GM19438 (cell line): ENCODE measurements at regions not wholly inside any gene's neighbourhood (a gene's known extent, or its start where the extent isn't known, plus 50 kb on each side); places are given as distances from the start of the nearest gene placed in this dataset.

Experiments
- ATAC-seq: cut with Tn5 transposase; IDR thresholded peaks from one replicate; pipeline ENCODE4 v1.9.1; 2021; ENCODE audit warnings: low read depth; ENCODE audit not compliant: unreplicated experiment

- no peak for ATAC-seq
These were observed 607.4 kb upstream of the FAM241A start for GRCh38 chr4:111537871-111538270.

- ATAC-seq = no peak
These were observed 604.6 kb upstream of the FAM241A start for GRCh38 chr4:111540671-111541070.

GRCh38 chr4:111542056-111542455, 603.2 kb upstream of the FAM241A start:
- ATAC-seq = no peak

GRCh38 chr4:111546881-111547280, 598.4 kb upstream of the FAM241A start:
- no peak for ATAC-seq

GRCh38 chr4:111556141-111556781, 589.0 kb upstream of the FAM241A start:
- ATAC-seq = no peak

- ATAC-seq = no peak
These were observed 588.4 kb upstream of the FAM241A start for GRCh38 chr4:111556851-111557250.

- ATAC-seq = no peak
These were observed 582.4 kb upstream of the FAM241A start for GRCh38 chr4:111562826-111563225.

- ATAC-seq = no peak
These were observed 572.8 kb upstream of the FAM241A start for GRCh38 chr4:111572470-111572869.

GRCh38 chr4:111573386-111573785, 571.9 kb upstream of the FAM241A start:
- no peak for ATAC-seq

GRCh38 chr4:111579767-111580166, 565.5 kb upstream of the FAM241A start:
- no peak for ATAC-seq

- no peak for ATAC-seq
These were observed 549.8 kb upstream of the FAM241A start for GRCh38 chr4:111595456-111595855.

- no peak for ATAC-seq
These were observed 548.8 kb upstream of the FAM241A start for GRCh38 chr4:111596491-111596890.

GRCh38 chr4:111601671-111602070, 543.6 kb upstream of the FAM241A start:
- no peak for ATAC-seq

- ATAC-seq = no peak
These were observed 542.4 kb upstream of the FAM241A start for GRCh38 chr4:111602848-111603247.

- no peak for ATAC-seq
These were observed 540.1 kb upstream of the FAM241A start for GRCh38 chr4:111605111-111605510.

GRCh38 chr4:111610681-111611080, 534.6 kb upstream of the FAM241A start:
- ATAC-seq = no peak

- no peak for ATAC-seq
These were observed 526.3 kb upstream of the FAM241A start for GRCh38 chr4:111618908-111619307.

- ATAC-seq = no peak
These were observed 516.8 kb upstream of the FAM241A start for GRCh38 chr4:111628437-111628836.

- no peak for ATAC-seq
These were observed 514.5 kb upstream of the FAM241A start for GRCh38 chr4:111630705-111631104.

GRCh38 chr4:111631215-111631999, 513.8 kb upstream of the FAM241A start:
- ATAC-seq = no peak

- ATAC-seq = no peak
These were observed 512.6 kb upstream of the FAM241A start for GRCh38 chr4:111632641-111633151.
